RPMI7951 (cell line): ENCODE measurements at regions not wholly inside any gene's neighbourhood (a gene's known extent, or its start where the extent isn't known, plus 50 kb on each side); places are given as distances from the start of the nearest gene placed in this dataset.

Experiments
- DNase-seq: peaks from one replicate; pipeline ENCODE4 v3.0.0-alpha.2; 2012; ENCODE audit warnings: low read depth

DNA sequence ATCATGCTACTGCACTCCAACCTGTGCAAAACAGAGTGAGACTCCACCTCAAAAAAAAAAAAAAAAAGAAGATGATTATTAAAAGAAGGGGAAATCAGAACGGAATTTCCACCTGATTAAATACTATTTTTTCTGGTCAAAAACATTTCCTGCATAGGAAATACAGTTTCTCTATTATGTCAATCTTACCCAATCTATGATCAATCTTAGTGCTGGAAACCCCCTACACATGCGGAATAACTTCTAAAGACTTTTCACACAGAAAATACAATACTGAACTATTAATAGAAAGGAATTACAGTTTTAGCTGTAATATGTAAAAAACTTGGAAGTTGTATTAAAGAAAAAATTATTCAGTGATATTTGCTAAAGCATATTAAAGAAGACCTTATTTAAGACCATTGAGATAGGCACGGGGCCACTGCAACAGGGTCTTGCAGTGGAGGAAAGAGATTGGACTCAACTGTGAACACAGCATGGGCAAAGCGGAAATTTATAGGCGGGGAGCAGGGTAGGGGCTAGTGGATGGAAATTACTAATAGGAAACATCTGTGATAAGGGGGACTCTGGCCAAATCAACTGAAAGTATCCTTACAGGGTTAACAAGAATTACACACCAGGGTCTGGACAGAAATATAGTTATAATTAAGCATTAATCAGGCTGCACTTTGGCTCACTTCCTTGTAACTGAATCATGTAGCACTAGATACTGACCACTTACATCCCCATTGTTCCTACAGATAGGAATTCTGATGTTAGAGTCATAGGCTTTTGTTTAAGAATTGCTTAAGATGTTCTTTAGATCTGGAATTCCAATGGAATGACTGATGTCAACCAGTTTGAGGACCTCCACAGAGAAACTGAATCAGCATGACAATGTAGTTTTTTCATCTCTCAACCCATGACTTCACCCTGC lies 411.5 kb upstream of the DDI1 start:
- peak; percentile 93 for DNase-seq

GRCh38 chr11:103625624-103625965 lies 410.8 kb upstream of the DDI1 start:
- DNase-seq: no peak

GRCh38 chr11:103628121-103628520 lies 408.3 kb upstream of the DDI1 start:
- DNase-seq: no peak

GRCh38 chr11:103631841-103632240 lies 404.6 kb upstream of the DDI1 start:
- DNase-seq: no peak

- peak; percentile 25 for DNase-seq
These were observed 403.2 kb upstream of the DDI1 start for GRCh38 chr11:103633068-103633788.

- no peak for DNase-seq
These were observed 402.4 kb upstream of the DDI1 start for GRCh38 chr11:103633819-103634590.

DNA sequence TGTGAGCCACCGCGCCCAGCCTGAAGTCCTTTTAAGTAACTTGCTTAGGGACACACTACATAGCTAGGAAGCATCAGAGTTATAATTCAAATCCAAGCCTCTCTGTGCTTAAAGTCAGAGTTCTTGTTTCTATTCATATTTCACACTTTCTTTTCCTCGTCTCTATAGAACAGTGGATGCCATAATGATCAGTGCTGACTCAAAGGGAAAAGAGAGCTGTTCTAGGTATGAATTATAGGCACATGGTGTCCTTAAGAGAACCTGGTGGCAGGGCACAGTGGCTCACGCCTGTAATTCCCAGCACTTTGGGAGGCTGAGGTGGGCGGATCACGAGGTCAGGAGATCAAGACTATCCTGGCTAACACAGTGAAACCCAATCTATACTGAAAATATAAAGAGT lies 400.2 kb upstream of the DDI1 start:
- no peak for DNase-seq

DNA sequence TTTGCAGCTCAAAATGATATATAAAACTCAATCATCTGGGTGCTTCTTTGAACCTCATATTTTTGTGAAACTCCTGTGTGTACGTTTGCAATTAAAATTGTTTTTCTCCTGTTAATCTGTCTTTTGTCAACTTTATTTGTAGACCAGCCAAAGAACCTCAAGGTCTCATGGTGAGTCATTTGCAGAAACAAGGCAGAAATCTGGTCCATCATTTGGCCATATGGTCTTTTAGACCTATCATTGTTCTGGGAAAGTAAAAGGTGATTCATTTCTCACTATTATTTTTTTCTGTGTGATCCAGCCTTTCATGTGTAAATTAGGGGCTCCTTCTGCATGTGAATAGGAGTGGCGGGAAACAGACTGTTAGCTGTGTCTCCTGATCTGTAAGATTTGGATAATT lies 399.1 kb upstream of the DDI1 start:
- DNase-seq: peak; percentile 67

DNA sequence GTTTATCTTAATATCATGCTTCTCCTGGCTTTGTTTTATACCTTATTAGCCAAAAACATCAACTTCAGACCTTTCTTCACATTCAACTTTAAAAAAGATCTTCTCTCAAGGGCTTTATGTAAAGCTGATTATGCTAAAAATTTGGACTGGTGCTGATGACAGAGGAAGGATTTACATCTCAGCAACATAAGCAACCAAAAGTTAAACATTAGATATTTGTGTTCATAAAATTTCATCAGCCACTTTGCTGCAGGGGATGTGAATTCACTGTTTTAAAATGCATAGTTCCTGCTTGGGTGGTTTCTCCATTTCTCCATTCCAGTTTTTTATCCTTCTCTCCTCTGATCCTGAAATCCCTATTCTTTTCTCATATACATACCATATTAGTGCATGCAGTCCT lies 398.6 kb upstream of the DDI1 start:
- DNase-seq: no peak

- DNase-seq: no peak
These were observed 391.8 kb upstream of the DDI1 start for GRCh38 chr11:103644676-103645075.

DNA sequence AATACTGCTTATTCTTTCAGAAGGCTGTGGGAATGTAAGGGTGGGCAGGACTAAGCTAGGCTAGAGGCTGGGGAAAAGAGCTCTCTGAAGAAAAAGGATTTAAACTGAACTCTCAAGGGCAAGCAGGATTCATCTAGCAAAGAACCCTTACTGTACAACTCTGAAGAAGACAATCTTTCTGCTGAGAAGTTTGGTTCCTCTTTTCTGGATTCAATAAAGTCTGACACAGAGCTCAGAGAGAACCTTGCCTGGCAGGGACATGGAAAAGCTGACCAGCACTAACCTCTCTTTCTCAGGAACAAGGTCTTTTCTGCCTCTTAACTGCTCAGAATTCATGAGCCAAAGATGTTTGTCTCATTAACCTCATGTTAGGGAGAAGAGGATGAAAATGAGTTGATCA lies 388.4 kb upstream of the DDI1 start:
- DNase-seq: no peak

DNA sequence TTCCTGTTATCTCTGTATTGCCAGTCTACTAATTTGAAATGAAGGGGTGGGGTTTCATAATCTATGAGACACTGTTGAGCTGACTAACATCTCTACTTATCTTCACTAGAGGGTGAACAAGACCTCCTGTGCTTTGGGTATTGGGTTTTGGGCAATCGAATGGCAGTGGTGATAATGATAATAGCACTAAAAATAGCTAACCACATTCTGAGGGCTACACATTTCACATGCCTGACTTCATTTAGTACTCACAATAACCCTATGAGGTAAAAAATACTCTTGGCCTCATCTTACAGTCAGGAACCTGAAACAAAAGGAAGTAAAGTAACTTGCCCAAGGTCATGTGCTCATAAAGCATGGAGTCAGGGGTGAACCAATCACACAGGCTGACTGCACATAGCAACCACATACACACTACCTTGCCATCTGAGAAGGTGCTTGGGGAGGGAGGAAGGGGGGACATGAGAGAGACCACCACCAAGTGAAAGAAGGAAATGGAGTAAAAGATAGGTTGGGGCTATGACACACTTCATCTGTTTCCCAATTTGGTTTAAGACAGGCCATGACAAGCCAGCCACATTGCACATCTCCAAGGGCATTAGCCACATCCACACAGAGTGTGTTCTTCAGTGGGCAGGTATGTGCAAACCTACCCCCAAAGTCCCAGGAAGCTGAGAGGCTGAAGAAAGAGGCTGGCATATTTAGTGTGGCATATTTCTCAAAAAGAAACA lies 387.6 kb upstream of the DDI1 start:
- peak; percentile 31 for DNase-seq

- DNase-seq: no peak
These were observed 387.0 kb upstream of the DDI1 start for GRCh38 chr11:103649401-103649895.

DNA sequence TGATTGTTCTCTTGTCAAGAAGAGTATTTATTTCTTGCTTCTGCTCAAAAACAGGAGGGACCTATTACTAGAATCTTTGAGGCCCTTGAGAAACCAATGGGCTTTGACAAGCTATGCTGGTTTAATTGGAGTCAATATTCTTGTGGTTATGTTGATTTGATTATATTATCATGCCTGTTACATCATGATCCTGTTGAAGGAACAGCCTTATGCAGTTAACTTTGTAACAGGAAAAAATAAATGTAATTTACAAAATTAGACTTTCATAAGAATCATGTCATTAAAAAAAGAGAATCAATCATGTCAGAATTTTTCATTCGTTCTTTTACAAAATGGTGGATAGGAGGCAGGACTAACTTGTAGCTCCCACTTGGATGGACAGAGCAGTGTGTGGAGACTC lies 386.1 kb upstream of the DDI1 start:
- DNase-seq: no peak

GRCh38 chr11:103651341-103651998 lies 385.0 kb upstream of the DDI1 start:
- no peak for DNase-seq

DNA sequence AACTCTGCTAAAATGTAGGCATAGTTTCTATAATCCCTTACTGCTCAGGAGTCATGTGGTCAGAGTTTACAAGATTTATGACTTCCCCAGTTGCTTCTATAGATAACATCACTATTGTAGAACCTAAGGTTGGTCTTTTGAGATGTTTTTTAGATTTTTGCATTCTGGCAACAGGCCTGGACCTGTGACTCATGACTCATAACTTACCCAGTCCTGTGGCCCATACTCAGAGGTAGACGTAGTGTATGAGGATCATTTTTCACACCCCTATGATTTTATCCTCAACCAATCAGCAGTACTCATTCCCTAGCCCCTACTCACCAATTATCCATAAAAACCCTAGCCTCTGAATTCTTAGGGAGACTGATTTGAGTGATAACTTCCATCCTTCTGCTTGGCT lies 384.4 kb upstream of the DDI1 start:
- peak; percentile 88 for DNase-seq

- DNase-seq: no peak
These were observed 380.1 kb upstream of the DDI1 start for GRCh38 chr11:103656382-103656781.

DNA sequence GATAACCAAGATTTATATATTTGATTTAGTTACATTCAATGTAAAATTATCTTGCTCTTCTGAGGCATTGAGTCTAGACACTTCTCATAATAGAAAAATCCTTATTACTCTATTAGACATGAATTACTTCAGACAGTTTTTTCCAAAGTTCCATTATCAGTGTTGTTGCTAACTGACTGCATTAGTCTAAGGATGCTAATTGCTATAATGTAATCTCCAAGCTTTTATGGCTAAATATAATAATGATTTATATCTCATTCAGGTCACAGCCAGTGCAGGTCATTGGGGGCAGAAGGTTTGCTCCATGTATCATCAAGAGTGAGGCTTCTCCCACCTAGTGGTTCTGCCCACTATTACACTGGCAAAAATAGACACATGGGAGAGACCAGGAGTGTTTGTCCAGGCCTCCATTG lies 377.2 kb upstream of the DDI1 start:
- DNase-seq: peak; percentile 42

DNA sequence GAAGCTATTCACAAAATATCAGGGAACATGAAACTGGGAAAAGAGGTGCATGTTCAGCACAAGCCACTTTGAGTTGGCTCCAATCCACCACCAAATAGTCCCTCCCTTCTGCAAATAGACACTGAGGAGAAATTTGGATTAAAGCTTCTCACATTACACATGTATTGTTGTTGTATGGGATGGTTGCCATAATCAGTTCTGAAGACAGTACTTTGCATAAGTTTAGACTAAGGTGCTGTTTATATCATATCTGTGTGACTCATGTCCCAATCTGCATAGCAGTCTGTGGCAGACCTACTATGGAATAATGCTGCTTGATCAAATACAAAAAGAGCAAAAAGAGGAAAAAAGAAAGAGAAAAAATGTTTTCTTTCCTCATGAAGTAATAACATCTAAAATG lies 376.7 kb upstream of the DDI1 start:
- DNase-seq: no peak

DNA sequence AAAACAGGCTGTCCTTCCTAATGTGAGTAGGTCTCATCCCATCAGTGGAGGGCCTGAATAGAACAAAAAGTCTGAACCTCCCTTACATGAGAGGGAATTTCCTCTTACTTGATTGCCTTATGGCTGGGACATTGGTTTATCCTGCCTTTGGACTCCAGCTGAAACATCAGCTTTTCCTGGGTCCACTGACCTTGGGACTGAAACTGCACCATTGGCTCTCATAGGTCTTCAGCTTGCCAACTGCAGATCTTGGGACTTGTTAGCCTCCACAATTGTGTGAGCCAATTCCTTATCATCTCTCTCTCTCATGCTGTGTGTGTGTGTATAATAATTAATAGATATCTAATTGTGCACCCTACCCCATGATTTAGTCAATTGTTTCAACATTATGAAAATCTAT lies 375.3 kb upstream of the DDI1 start:
- DNase-seq: no peak

- DNase-seq: no peak
These were observed 374.4 kb upstream of the DDI1 start for GRCh38 chr11:103661991-103662390.
